Mucosa of rectum (tissue), 2 donors: ENCODE measurements at regions not wholly inside any gene's neighbourhood (a gene's known extent, or its start where the extent isn't known, plus 50 kb on each side); places are given as distances from the start of the nearest gene placed in this dataset.

Experiments used
- H3K27ac ChIP-seq, 2 donors: one replicate each; pipeline ENCODE4 v1.7.0; 2013; ENCODE audit warnings: inconsistent platforms in 2 of 2, low read depth in 2 of 2, low read length in 2 of 2
- H3K27me3 ChIP-seq, 2 donors: one replicate each; pipeline ENCODE4 v1.7.0; 2013; ENCODE audit warnings: low read length in 2 of 2; ENCODE audit not compliant: control insufficient read depth in 2 of 2, insufficient read depth in 2 of 2
- H3K36me3 ChIP-seq, 2 donors: one replicate each; pipeline ENCODE4 v1.7.0; 2013; ENCODE audit warnings: low read length in 2 of 2; ENCODE audit not compliant: control insufficient read depth in 2 of 2, insufficient read depth in 2 of 2
- H3K4me1 ChIP-seq, 2 donors: one replicate each; pipeline ENCODE4 v1.7.0; 2013; ENCODE audit warnings: low read length in 2 of 2, mild to moderate bottlenecking in 1 of 2; ENCODE audit not compliant: control insufficient read depth in 2 of 2, insufficient read depth in 2 of 2
- H3K4me3 ChIP-seq, 2 donors: one replicate each; pipeline ENCODE4 v1.7.0; 2013; ENCODE audit warnings: low read length in 2 of 2
- H3K9ac ChIP-seq, 2 donors: one replicate each; pipeline ENCODE4 v1.7.0; 2013; ENCODE audit warnings: low read length in 2 of 2, low read depth in 1 of 2, mild to moderate bottlenecking in 1 of 2
- H3K9me3 ChIP-seq, 2 donors: one replicate each; pipeline ENCODE4 v1.7.0; 2013; ENCODE audit warnings: low read length in 2 of 2; ENCODE audit not compliant: control insufficient read depth in 2 of 2
- donor health status: healthy.
- donor health status: Normal muscosa, but diverticular disease.

GRCh38 chr6:85810558-85810957 is 167.9 kb upstream of the SYNCRIP start:
- Histone ChIP-seq H3K4me3 (no peak overlapping the region), H3K27me3 (no peaks in the 10 kb centered on the region), H3K36me3 (no peaks in the 10 kb centered on the region), H3K9ac (no peak overlapping the region), H3K9me3 (peaks cover 0 to 11% of the 10 kb centered on the region in 2 donors), H3K27ac (no peak overlapping the region), H3K4me1 (no peaks in the 10 kb centered on the region)

DNA sequence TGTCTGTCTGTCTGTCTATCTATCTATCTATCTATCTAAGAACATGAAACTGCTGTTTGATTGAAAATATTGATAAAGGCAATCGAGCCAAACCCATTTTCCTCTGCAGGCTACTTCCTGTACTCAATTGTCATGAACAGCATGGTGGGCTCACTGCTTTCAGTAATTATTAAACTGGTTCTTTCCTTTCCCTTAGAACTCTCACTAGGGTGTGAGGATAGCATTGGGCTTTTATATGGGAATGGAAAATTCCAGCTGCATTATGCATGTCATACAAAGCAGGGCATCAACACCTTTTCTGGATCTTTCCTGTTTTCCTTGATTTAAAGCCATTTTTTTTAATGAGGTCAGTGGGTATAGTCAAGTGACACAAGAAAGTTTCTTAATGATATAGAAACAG is 161.0 kb upstream of the SYNCRIP start:
- no peaks in the 10 kb centered on the region for H3K27me3 ChIP-seq
- no peak overlapping the region for H3K4me3 ChIP-seq
- H3K36me3 ChIP-seq: no peaks in the 10 kb centered on the region
- H3K9ac ChIP-seq: no peak overlapping the region
- H3K4me1 ChIP-seq: no peaks in the 10 kb centered on the region
- no peak overlapping the region for H3K27ac ChIP-seq
- peaks cover 0 to 5% of the 10 kb centered on the region in 2 donors for H3K9me3 ChIP-seq

DNA sequence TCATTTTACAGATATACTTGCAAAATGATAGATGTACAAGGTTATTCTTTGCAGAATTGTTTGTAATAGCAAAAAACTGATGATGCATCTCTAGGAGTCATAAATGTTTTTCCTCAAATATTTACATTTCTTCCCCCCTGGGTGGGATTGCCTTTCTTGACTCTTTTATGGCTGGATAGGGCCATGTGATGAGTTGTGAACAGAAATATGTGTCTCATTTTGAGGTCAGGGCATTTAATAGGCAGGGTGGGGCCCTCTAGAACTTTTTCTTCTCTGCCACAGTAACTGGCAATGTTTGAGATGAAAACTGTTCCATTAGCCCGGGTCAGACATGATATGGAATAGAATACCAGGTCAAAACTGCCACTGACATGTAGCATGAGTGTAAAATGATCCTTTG is 159.5 kb upstream of the SYNCRIP start:
- Histone ChIP-seq H3K9ac (no peak overlapping the region), H3K36me3 (no peaks in the 10 kb centered on the region), H3K4me1 (no peaks in the 10 kb centered on the region), H3K4me3 (no peak overlapping the region), H3K27me3 (no peaks in the 10 kb centered on the region), H3K27ac (no peak overlapping the region), H3K9me3 (no peaks in the 10 kb centered on the region)

DNA sequence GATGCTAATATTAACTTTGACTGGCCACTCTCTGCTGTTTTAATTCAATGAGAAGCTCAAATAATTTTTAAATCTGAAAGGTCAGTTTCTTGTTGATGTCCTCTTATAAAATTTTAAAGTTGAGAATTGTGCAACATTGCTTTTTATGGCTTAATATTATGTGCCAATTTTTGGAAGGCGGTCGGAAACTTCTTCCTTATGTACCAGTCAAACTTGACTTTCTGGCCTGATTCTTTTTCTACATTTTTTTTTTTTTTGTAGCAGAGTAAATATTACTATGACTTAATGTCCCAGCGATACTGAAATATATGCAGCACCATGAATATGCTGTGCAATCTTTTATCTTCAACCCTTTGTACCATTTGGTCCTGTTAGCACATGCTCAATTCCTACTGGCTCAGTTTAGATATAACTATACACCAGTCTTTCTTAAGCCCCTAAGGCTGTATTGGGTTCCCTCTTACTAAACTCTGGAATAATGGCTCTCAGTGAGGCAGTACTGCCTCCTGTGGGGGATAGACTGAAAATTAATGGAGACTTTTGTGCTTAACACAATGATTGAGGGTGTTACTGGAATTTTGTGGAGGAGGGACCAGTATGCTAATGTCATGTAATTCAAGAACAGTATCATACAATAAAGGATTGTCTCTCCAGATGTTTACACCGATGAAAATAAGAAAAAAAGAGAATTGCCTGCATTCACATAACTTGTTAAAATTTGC is 156.4 kb upstream of the SYNCRIP start:
- Histone ChIP-seq H3K36me3 (no peaks in the 10 kb centered on the region), H3K27ac (no peak overlapping the region), H3K4me3 (no peak overlapping the region)

GRCh38 chr6:85797993-85798392 is 155.3 kb upstream of the SYNCRIP start:
- no peaks in the 10 kb centered on the region for H3K36me3 ChIP-seq
- H3K4me1 ChIP-seq: no peaks in the 10 kb centered on the region
- H3K9ac ChIP-seq: no peak overlapping the region
- H3K4me3 ChIP-seq: no peak overlapping the region
- no peak overlapping the region for H3K27ac ChIP-seq
- H3K9me3 ChIP-seq: no peaks in the 10 kb centered on the region
- no peaks in the 10 kb centered on the region for H3K27me3 ChIP-seq

More for the DNA sequence above, 156.4 kb upstream of the SYNCRIP start:
- H3K9ac ChIP-seq: no peak overlapping the region
- H3K4me1 ChIP-seq: no peaks in the 10 kb centered on the region
- no peaks in the 10 kb centered on the region for H3K27me3 ChIP-seq
- no peaks in the 10 kb centered on the region for H3K9me3 ChIP-seq

- no peaks in the 10 kb centered on the region for H3K27me3 ChIP-seq
- H3K27ac ChIP-seq: no peak overlapping the region
Observed at GRCh38 chr6:85795945-85796344, 153.3 kb upstream of the SYNCRIP start.

GRCh38 chr6:85792254-85792653 is 149.6 kb upstream of the SYNCRIP start:
- Histone ChIP-seq H3K27ac (no peak overlapping the region), H3K9me3 (no peaks in the 10 kb centered on the region), H3K36me3 (no peaks in the 10 kb centered on the region), H3K9ac (no peak overlapping the region), H3K4me3 (no peak overlapping the region), H3K4me1 (no peaks in the 10 kb centered on the region), H3K27me3 (no peaks in the 10 kb centered on the region)

More at GRCh38 chr6:85795945-85796344, 153.3 kb upstream of the SYNCRIP start:
- Histone ChIP-seq H3K4me3 (no peak overlapping the region), H3K36me3 (no peaks in the 10 kb centered on the region), H3K9me3 (no peaks in the 10 kb centered on the region), H3K4me1 (no peaks in the 10 kb centered on the region), H3K9ac (no peak overlapping the region)

DNA sequence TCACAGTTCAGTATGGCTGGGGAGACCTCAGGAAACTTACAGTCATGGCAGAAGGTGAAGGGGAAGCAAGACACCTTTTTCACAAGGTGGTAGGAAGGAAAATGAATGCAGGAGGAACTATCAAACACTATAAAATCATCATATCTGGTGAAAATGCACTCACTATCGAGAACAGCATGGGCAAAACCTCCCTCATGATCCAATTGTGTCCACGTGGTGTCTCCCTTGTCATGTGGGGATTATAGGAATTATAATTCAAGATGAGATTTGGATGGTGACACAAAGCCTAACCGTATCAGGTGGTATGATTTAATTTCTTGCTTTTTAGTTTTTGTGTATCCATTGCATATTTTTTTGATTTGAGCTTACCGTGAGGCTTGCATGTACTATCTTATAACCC is 133.2 kb upstream of the SYNCRIP start:
- Histone ChIP-seq H3K4me3 (no peak overlapping the region), H3K9me3 (no peaks in the 10 kb centered on the region), H3K4me1 (no peaks in the 10 kb centered on the region), H3K36me3 (no peaks in the 10 kb centered on the region), H3K27ac (no peak overlapping the region), H3K9ac (no peak overlapping the region), H3K27me3 (no peaks in the 10 kb centered on the region)

- H3K4me1 ChIP-seq: no peaks in the 10 kb centered on the region
- no peaks in the 10 kb centered on the region for H3K36me3 ChIP-seq
- H3K27ac ChIP-seq: no peak overlapping the region
- no peaks in the 10 kb centered on the region for H3K27me3 ChIP-seq
- H3K9me3 ChIP-seq: no peaks in the 10 kb centered on the region
- H3K4me3 ChIP-seq: no peak overlapping the region
- H3K9ac ChIP-seq: no peak overlapping the region
Observed at GRCh38 chr6:85772641-85773040, 130.0 kb upstream of the SYNCRIP start.

- Histone ChIP-seq H3K9ac (no peak overlapping the region), H3K4me1 (no peaks in the 10 kb centered on the region), H3K27me3 (no peaks in the 10 kb centered on the region), H3K9me3 (no peaks in the 10 kb centered on the region), H3K27ac (no peak overlapping the region), H3K4me3 (no peak overlapping the region), H3K36me3 (no peaks in the 10 kb centered on the region)
Observed at GRCh38 chr6:85771925-85772430, 129.3 kb upstream of the SYNCRIP start.
